NT2/D1 (cell line): ENCODE measurements at regions not wholly inside any gene's neighbourhood (a gene's known extent, or its start where the extent isn't known, plus 50 kb on each side); places are given as distances from the start of the nearest gene placed in this dataset.

Experiments
- YY1 ChIP-seq: IDR thresholded peaks from 2 replicates; pipeline ENCODE4 v1.6.1; 2011; ENCODE audit not compliant: insufficient read length, insufficient read depth
- ZNF274 ChIP-seq: IDR thresholded peaks from 2 replicates; pipeline ENCODE4 v1.6.1; 2011; ENCODE audit warnings: mild to moderate bottlenecking, low read depth, low read length

DNA sequence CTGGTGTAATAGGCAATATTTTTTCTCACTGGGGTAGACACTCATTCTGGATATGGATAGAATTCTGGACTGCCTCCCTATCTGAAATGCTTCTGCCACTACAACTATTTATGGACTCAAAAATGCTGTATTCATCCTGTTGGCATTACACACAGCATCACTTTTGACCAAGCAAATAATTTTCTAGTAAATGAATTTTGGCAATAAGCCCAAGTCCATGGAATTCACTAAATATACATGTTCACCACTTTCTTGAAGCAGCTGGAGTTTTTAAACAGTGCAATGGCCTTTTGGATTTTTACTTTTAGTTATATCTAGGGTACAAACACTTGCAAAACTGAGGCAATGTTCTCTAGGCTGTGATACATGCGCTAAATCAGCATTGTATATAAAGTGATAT, 724.9 kb upstream of the EDIL3 start:
- no peak for TF ChIP-seq ZNF274
- no peak for TF ChIP-seq YY1
